A673 (cell line): ENCODE measurements at regions not wholly inside any gene's neighbourhood (a gene's known extent, or its start where the extent isn't known, plus 50 kb on each side); places are given as distances from the start of the nearest gene placed in this dataset.
A peak's percentile ranks its signal among the peaks of the same experiment; 100 is the strongest.

Experiments
- BruUV-seq: library from RNA; stranded (reverse); fragments of 400-500 nt; replicated peaks from 2 replicates; lab custom pipeline; 2021; lab: Mats Ljungman, UMichigan
- CTCF ChIA-PET: fragments of 300-600 bp; sonication (Branson Sonifier 250); formaldehyde crosslinking; loops from one replicate; lab custom pipeline; 2022; ENCODE audit warnings: antibody characterized with exemption; lab: Charles Lee
- POLR2A ChIA-PET: fragments of 300-600 bp; sonication (Branson Sonifier 250); formaldehyde crosslinking; loops from one replicate; lab custom pipeline; 2022; ENCODE audit warnings: antibody characterized with exemption; ENCODE audit not compliant: low non-redundant PET; lab: Charles Lee
- DNase-seq: peaks from one replicate; pipeline ENCODE4 v3.0.0-alpha.2; 2015; ENCODE audit warnings: low spot score
- H3K27ac ChIP-seq: fragments of 200-600 bp; sonication (generic); 2 replicates; pipeline ENCODE4 v1.5.1; 2016; ENCODE audit warnings: mixed run types, low read depth, mild to moderate bottlenecking, mixed read lengths, antibody characterized with exemption, low read length; ENCODE audit not compliant: poor library complexity, severe bottlenecking
- H3K27me3 ChIP-seq: fragments of 200-600 bp; sonication (generic); replicated peaks from 2 replicates; pipeline ENCODE4 v1.6.1; 2017; ENCODE audit warnings: mixed run types, low read depth, mild to moderate bottlenecking, mixed read lengths, antibody characterized with exemption, low read length; ENCODE audit not compliant: insufficient read depth, poor library complexity
- H3K36me3 ChIP-seq: fragments of 200-600 bp; sonication (generic); 2 replicates; pipeline ENCODE4 v1.6.1; 2016; ENCODE audit warnings: mixed run types, mild to moderate bottlenecking, mixed read lengths, antibody characterized with exemption, low read length; ENCODE audit not compliant: insufficient read depth, poor library complexity, severe bottlenecking
- H3K4me1 ChIP-seq: fragments of 200-600 bp; sonication (generic); 2 replicates; pipeline ENCODE4 v1.6.1; 2017; ENCODE audit warnings: mixed run types, mild to moderate bottlenecking, mixed read lengths, antibody characterized with exemption, low read length; ENCODE audit not compliant: insufficient read depth, poor library complexity, severe bottlenecking
- H3K4me3 ChIP-seq: fragments of 200-600 bp; sonication (generic); 2 replicates; pipeline ENCODE4 v1.5.1; 2016; ENCODE audit warnings: low read depth, mixed run types, mild to moderate bottlenecking, mixed read lengths, low read length; ENCODE audit not compliant: poor library complexity, severe bottlenecking
- H3K9me3 ChIP-seq: fragments of 200-600 bp; sonication (generic); 2 replicates; pipeline ENCODE4 v1.6.1; 2016; ENCODE audit warnings: mixed run types, low read depth, mild to moderate bottlenecking, mixed read lengths, antibody characterized with exemption, low read length; ENCODE audit not compliant: poor library complexity, severe bottlenecking
- EZH2 ChIP-seq: fragments of 200-600 bp; sonication (generic); IDR thresholded peaks from 2 replicates; pipeline ENCODE4 v1.6.1; 2017; ENCODE audit warnings: borderline replicate concordance, low read depth, mild to moderate bottlenecking, mixed read lengths, antibody characterized with exemption, low read length; ENCODE audit not compliant: poor library complexity, severe bottlenecking
- intact Hi-C: fragments of 100-400 bp; cut with micrococcal nuclease; formaldehyde crosslinking; loops from one replicate; pipeline ENCODE4 v1.10.0; 2022; ENCODE audit not compliant: unreplicated experiment
- TF ChIP-seq, protein P1 (sequence below): fragments of 300-800, 200-600 bp; sonication (generic); conservative IDR thresholded peaks from 2 replicates; pipeline ENCODE4 v1.5.1; 2017; ENCODE audit warnings: low read depth, mild to moderate bottlenecking, antibody characterized with exemption, low read length, moderate library complexity, mixed read lengths

DNA sequence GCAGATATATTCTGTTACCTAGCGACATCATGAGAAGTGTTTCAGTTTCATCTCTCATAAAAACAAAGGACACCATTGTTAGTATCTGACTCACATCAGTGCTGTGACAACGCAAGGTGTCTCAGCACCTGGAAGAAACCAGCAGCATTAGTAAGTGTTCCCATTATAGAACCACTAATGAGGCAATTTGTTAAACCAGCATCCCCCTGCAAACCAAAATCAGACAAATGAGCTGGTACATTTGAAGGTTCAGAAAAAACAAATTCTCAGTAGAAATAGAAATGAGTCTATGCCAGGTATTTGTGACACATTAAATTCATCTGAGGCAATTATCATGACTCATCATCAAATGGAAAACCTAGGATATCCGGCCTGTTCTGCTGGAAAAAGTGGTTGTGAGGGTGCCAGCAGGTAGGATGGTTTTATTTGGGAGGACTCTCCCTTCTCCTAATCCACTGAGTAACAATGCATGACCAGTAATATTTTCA, 151.7 kb downstream of the TMEM200A start:
- Histone ChIP-seq H3K4me1 (peaks cover 11% of the 10 kb centered on the region), H3K9me3 (no peaks in the 10 kb centered on the region), H3K27me3 (no peaks in the 10 kb centered on the region), H3K27ac (no peak overlapping the region), H3K4me3 (no peak overlapping the region), H3K36me3 (no peaks in the 10 kb centered on the region)
- no TSS peak for BruUV-seq
- intact Hi-C loops, result no loop called here
- TF ChIP-seq, protein P1, sequence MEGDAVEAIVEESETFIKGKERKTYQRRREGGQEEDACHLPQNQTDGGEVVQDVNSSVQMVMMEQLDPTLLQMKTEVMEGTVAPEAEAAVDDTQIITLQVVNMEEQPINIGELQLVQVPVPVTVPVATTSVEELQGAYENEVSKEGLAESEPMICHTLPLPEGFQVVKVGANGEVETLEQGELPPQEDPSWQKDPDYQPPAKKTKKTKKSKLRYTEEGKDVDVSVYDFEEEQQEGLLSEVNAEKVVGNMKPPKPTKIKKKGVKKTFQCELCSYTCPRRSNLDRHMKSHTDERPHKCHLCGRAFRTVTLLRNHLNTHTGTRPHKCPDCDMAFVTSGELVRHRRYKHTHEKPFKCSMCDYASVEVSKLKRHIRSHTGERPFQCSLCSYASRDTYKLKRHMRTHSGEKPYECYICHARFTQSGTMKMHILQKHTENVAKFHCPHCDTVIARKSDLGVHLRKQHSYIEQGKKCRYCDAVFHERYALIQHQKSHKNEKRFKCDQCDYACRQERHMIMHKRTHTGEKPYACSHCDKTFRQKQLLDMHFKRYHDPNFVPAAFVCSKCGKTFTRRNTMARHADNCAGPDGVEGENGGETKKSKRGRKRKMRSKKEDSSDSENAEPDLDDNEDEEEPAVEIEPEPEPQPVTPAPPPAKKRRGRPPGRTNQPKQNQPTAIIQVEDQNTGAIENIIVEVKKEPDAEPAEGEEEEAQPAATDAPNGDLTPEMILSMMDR, result no peak
- no peak for TF ChIP-seq EZH2
- no peak for DNase-seq
- POLR2A ChIA-PET, result no interaction called here
- CTCF ChIA-PET, result no interaction called here

DNA sequence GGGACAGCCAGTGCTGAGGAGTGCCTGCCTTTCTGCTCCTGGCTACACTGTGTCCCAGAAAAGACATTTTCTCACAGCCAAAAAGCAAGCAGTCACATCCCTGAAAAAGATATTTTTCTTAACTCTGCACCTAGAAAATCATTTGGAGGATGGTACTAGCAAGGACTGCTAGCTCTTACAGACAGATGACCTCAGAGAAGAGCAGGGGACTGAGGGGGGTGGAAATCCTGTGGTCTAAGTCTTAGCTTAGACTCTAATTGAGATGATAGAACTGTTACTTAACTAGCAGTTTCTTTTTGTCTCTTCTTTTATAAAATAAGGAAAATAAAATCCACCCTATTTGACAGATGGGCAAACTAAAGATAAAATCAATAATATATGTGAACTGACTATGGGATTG, 152.8 kb downstream of the TMEM200A start:
- no peak for TF ChIP-seq EZH2
- TF ChIP-seq, protein P1, result no peak
- BruUV-seq, result no TSS peak
- POLR2A ChIA-PET, result no interaction called here
- CTCF ChIA-PET, result no interaction called here
- Histone ChIP-seq H3K4me3 (no peak overlapping the region), H3K36me3 (no peaks in the 10 kb centered on the region), H3K27ac (no peak overlapping the region), H3K4me1 (peaks cover 11% of the 10 kb centered on the region), H3K27me3 (no peaks in the 10 kb centered on the region), H3K9me3 (no peaks in the 10 kb centered on the region)
- no peak for DNase-seq
- intact Hi-C loops, result no loop called here

DNA sequence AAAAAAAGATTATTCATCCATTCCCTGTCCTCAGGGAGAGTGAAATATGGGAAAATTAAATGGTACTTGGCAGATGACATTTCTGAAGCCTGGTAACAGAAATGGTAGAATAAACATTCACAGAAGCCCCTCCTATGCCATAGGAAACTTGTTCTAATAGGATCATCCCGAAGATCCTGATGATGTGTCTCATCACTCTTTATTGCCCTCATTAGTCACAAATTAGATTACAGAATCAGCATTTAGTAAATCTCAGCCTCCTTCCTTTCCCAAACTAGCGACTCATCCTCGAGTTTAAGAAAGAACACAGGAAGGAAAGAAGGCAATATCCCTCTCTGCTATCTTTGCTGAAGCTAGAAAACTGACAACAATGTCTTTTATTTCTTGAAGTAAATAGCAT, 154.4 kb downstream of the TMEM200A start:
- intact Hi-C loops, result no loop called here
- Histone ChIP-seq H3K36me3 (no peaks in the 10 kb centered on the region), H3K4me1 (peaks cover 11% of the 10 kb centered on the region), H3K4me3 (no peak overlapping the region), H3K27ac (no peak overlapping the region), H3K9me3 (no peaks in the 10 kb centered on the region), H3K27me3 (no peaks in the 10 kb centered on the region)
- peak; percentile 22 for DNase-seq
- POLR2A ChIA-PET, result no interaction called here
- CTCF ChIA-PET, result no interaction called here
- no peak for TF ChIP-seq EZH2
- TF ChIP-seq, protein P1, result no peak
- no TSS peak for BruUV-seq
